ENCODE measurements at regions not wholly inside any gene's neighbourhood (a gene's known extent, or its start where the extent isn't known, plus 50 kb on each side); places are given as distances from the start of the nearest gene placed in this dataset.

DNA sequence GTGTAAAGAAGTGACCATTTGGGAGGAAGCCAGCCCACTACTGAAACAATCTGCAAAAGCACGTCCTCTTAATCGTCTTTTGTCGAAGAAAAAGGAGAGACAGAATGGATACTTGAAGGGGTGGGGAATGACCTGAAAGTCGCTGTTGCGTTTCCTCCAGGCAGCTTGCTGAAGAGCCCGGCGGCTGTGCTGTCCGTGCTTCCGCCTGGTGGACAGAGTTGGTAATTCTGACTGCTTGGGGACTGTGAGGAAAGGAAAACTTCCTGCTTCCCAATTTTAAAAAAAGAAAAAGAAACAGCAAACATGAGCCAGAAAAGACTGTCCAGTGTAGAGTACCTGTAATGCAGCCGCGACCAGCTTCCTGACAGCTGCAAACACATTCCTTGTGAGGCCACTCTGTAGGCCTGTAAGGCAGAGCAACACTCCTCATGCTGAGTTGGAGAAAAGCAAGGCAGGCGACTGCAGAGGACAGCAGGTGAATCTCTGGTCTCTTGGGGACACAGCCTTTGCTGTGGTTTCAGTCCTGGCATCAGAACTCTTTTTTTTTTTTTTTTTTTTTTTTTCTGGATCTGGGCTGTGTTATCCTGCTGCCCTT, 251.1 kb upstream of the TBX18 start:
- Histone ChIP-seq H3K4ac (ENCODE audit: low read depth, low read length) (no peak overlapping the region), H3K4me2 (ENCODE audit: low read depth, low read length) (no peak overlapping the region), H3K4me3 (ENCODE audit: insufficient read depth, low read depth, low read length) (no peak overlapping the region), H3K14ac (replicated peaks; ENCODE audit: low read depth, low read length) (no peak overlapping the region), H3K23ac (ENCODE audit: low read depth, low read length) (no peak overlapping the region), H3K4me1 (ENCODE audit: control insufficient read depth, insufficient read depth, low read length) (no peaks in the 10 kb centered on the region), H3K79me1 (ENCODE audit: low read depth in 1 of 2, low read length in 2 of 2) (no peaks in the 10 kb centered on the region), H4K8ac (ENCODE audit: low read depth in 2 of 2, low read length in 2 of 2) (no peak overlapping the region), H2BK20ac (ENCODE audit: low read depth, low read length) (no peak overlapping the region), H3K56ac (ENCODE audit: extremely low read depth, insufficient read depth, low read length) (no peak overlapping the region), H2AFZ (replicated peaks; ENCODE audit: low read length, poor library complexity) (peak overlapping the region; percentile 32), H3K9ac (ENCODE audit: low read depth, low read length) (no peak overlapping the region), H3K18ac (ENCODE audit: low read depth, low read length) (no peak overlapping the region), H2AK5ac (ENCODE audit: low read depth, low read length) (no peak overlapping the region), H3K36me3 (ENCODE audit: control insufficient read depth, insufficient read depth, low read length) (no peaks in the 10 kb centered on the region), H2BK15ac (ENCODE audit: low read depth, low read length) (no peak overlapping the region), H3K27me3 (ENCODE audit: control insufficient read depth, insufficient read depth, low read length) (peaks cover 2% of the 10 kb centered on the region; the same call in 1 of the 2 replicates), H4K5ac (ENCODE audit: low read depth, low read length) (no peak overlapping the region), H2BK5ac (ENCODE audit: low read depth, low read length, poor library complexity, severe bottlenecking) (no peak overlapping the region), H3K27ac (ENCODE audit: insufficient read depth, low read length) (no peak overlapping the region), H2BK120ac (ENCODE audit: low read depth, low read length) (no peak overlapping the region), H4K91ac (ENCODE audit: insufficient read depth, low read depth, low read length) (no peak overlapping the region), H3K9me3 (ENCODE audit: control insufficient read depth, insufficient read depth, low read length) (no peaks in the 10 kb centered on the region), H4K20me1 (ENCODE audit: insufficient read depth, low read length) (no peaks in the 10 kb centered on the region), H3K9me1 (ENCODE audit: insufficient read depth, low read length) (no peaks in the 10 kb centered on the region), H2AK9ac (replicated peaks; ENCODE audit: low read depth, low read length, poor library complexity) (no peak overlapping the region)
- intact Hi-C loops (cut with micrococcal nuclease), result loop anchor here (1.0 kb wide), 2 partner anchors 308 to 593 kb away; no protein-coding TSS in a partner anchor
- CTCF ChIA-PET, result interaction anchor here (0.6 kb wide), 1 partner anchor 594 kb away, joined by 3 read pairs; no protein-coding TSS in a partner anchor
- WGBS, 2 experiments (ENCODE audit: extremely low coverage in 2 of 2, insufficient read length in 1 of 2), result 0% methylated on average over 2 of the region's 12 CpGs; no CpG with 5 or more reads in 1 of the 2 experiments
- in situ Hi-C loops (cut with MboI; ENCODE audit: low sequenced_read_pairs), result no loop called here
- POLR2A ChIA-PET (ENCODE audit: unreplicated experiment), result no interaction called here
- peak; percentile 92 for ATAC-seq (ENCODE audit: low read depth)
- dilution Hi-C loops (cut with HindIII; ENCODE audit: low sequenced_read_pairs, unreplicated experiment), result no loop called here
- DNase-seq, result peak; percentile 42
- TF ChIP-seq RAD21 (IDR thresholded peaks at IDR 0.05; ENCODE audit: low read length) (peak; percentile 52), POLR2A (IDR thresholded peaks at IDR 0.05; ENCODE audit: low read depth, low read length) (no peak), SMC3 (IDR thresholded peaks at IDR 0.05; ENCODE audit: low read depth, low read length) (peak; percentile 58), RCOR1 (IDR thresholded peaks at IDR 0.05; ENCODE audit: insufficient replicate concordance, low read length) (no peak), MAZ (IDR thresholded peaks at IDR 0.05; ENCODE audit: borderline replicate concordance, low read depth, low read length) (no peak), NFE2L2 (IDR thresholded peaks at IDR 0.05; ENCODE audit: low read depth, low read length) (no peak), MAFK (IDR thresholded peaks at IDR 0.05; ENCODE audit: low read depth, low read length) (no peak), MXI1 (IDR thresholded peaks at IDR 0.05; ENCODE audit: borderline replicate concordance, low read depth, low read length) (no peak), FOS (IDR thresholded peaks at IDR 0.05; ENCODE audit: low read depth, low read length) (no peak), RFX5 (IDR thresholded peaks at IDR 0.05; ENCODE audit: low read depth, low read length) (no peak), CHD1 (IDR thresholded peaks at IDR 0.05; ENCODE audit: low read depth, low read length) (no peak), BHLHE40 (IDR thresholded peaks at IDR 0.05; ENCODE audit: low read depth, low read length) (no peak), CEBPB (IDR thresholded peaks at IDR 0.05; ENCODE audit: low read depth, low read length) (no peak)
- TF ChIP-seq, protein P1, sequence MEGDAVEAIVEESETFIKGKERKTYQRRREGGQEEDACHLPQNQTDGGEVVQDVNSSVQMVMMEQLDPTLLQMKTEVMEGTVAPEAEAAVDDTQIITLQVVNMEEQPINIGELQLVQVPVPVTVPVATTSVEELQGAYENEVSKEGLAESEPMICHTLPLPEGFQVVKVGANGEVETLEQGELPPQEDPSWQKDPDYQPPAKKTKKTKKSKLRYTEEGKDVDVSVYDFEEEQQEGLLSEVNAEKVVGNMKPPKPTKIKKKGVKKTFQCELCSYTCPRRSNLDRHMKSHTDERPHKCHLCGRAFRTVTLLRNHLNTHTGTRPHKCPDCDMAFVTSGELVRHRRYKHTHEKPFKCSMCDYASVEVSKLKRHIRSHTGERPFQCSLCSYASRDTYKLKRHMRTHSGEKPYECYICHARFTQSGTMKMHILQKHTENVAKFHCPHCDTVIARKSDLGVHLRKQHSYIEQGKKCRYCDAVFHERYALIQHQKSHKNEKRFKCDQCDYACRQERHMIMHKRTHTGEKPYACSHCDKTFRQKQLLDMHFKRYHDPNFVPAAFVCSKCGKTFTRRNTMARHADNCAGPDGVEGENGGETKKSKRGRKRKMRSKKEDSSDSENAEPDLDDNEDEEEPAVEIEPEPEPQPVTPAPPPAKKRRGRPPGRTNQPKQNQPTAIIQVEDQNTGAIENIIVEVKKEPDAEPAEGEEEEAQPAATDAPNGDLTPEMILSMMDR (conservative IDR thresholded peaks at IDR 0.05; ENCODE audit: low read depth, low read length), result peak; percentile 67
- TF ChIP-seq, protein P2, sequence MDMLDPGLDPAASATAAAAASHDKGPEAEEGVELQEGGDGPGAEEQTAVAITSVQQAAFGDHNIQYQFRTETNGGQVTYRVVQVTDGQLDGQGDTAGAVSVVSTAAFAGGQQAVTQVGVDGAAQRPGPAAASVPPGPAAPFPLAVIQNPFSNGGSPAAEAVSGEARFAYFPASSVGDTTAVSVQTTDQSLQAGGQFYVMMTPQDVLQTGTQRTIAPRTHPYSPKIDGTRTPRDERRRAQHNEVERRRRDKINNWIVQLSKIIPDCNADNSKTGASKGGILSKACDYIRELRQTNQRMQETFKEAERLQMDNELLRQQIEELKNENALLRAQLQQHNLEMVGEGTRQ (IDR thresholded peaks at IDR 0.05; ENCODE audit: low read depth, low read length), result no peak
- TF ChIP-seq, protein P3, sequence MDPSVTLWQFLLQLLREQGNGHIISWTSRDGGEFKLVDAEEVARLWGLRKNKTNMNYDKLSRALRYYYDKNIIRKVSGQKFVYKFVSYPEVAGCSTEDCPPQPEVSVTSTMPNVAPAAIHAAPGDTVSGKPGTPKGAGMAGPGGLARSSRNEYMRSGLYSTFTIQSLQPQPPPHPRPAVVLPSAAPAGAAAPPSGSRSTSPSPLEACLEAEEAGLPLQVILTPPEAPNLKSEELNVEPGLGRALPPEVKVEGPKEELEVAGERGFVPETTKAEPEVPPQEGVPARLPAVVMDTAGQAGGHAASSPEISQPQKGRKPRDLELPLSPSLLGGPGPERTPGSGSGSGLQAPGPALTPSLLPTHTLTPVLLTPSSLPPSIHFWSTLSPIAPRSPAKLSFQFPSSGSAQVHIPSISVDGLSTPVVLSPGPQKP (IDR thresholded peaks at IDR 0.05; ENCODE audit: borderline replicate concordance, low read depth, low read length), result no peak
- BruUV-seq (replicated peaks), result no TSS peak

All from IMR-90 (cell line).